H9 (cell line): ENCODE measurements at regions not wholly inside any gene's neighbourhood (a gene's known extent, or its start where the extent isn't known, plus 50 kb on each side); places are given as distances from the start of the nearest gene placed in this dataset.

Source experiments
- DNase-seq: peaks from one replicate; pipeline ENCODE4 v3.0.0-alpha.2; 2017
- H2AFZ ChIP-seq: one replicate; pipeline ENCODE4 v1.6.1; 2013; ENCODE audit warnings: mild to moderate bottlenecking, low read length, control low read depth, moderate library complexity
- H2AK5ac ChIP-seq: 2 replicates; pipeline ENCODE4 v1.6.1; 2013; ENCODE audit warnings: low read length, control low read depth, mixed read lengths; ENCODE audit not compliant: insufficient read length
- H2BK120ac ChIP-seq: one replicate; pipeline ENCODE4 v1.6.1; 2013; ENCODE audit warnings: low read depth, mild to moderate bottlenecking, low read length, control low read depth, inconsistent platforms; ENCODE audit not compliant: poor library complexity, severe bottlenecking
- H2BK12ac ChIP-seq: 2 replicates; pipeline ENCODE4 v1.6.1; 2013; ENCODE audit warnings: low read length, control low read depth, mixed read lengths, low read depth; ENCODE audit not compliant: insufficient read length
- H2BK15ac ChIP-seq: 2 replicates; pipeline ENCODE4 v1.6.1; 2013; ENCODE audit warnings: low read depth, low read length, control low read depth
- H2BK20ac ChIP-seq: one replicate; pipeline ENCODE4 v1.6.1; 2013; ENCODE audit warnings: low read depth, mild to moderate bottlenecking, low read length, control low read depth, inconsistent platforms; ENCODE audit not compliant: poor library complexity, severe bottlenecking
- H2BK5ac ChIP-seq: 2 replicates; pipeline ENCODE4 v1.6.1; 2013; ENCODE audit warnings: low read length, control low read depth, mixed read lengths; ENCODE audit not compliant: insufficient read length
- H3K14ac ChIP-seq: 2 replicates; pipeline ENCODE4 v1.6.1; 2013; ENCODE audit warnings: low read length, control low read depth; ENCODE audit not compliant: insufficient read depth
- H3K18ac ChIP-seq: 2 replicates; pipeline ENCODE4 v1.6.1; 2013; ENCODE audit warnings: low read depth, mild to moderate bottlenecking, mixed read lengths, low read length, control low read depth; ENCODE audit not compliant: insufficient read length
- H3K23ac ChIP-seq: 2 replicates; pipeline ENCODE4 v1.6.1; 2013; ENCODE audit warnings: low read length, control low read depth, mixed read lengths, low read depth; ENCODE audit not compliant: insufficient read length
- H3K23me2 ChIP-seq: 2 replicates; pipeline ENCODE4 v1.6.1; 2013; ENCODE audit warnings: low read depth, mild to moderate bottlenecking, mixed read lengths, low read length, control low read depth; ENCODE audit not compliant: insufficient read length, poor library complexity, severe bottlenecking
- H3K27ac ChIP-seq: 2 replicates; pipeline ENCODE4 v1.5.1; 2013; ENCODE audit warnings: low read length, control low read depth, mixed read lengths, low read depth; ENCODE audit not compliant: insufficient read length
- H3K27me3 ChIP-seq: 2 replicates; pipeline ENCODE4 v1.6.1; 2013; ENCODE audit warnings: low read length, control low read depth, inconsistent platforms; ENCODE audit not compliant: insufficient read depth
- H3K4ac ChIP-seq: 2 replicates; pipeline ENCODE4 v1.6.1; 2013; ENCODE audit warnings: low read depth, mild to moderate bottlenecking, control low read depth, inconsistent platforms, low read length, moderate library complexity
- H3K4me1 ChIP-seq: 2 replicates; pipeline ENCODE4 v1.6.1; 2013; ENCODE audit warnings: low read length, control low read depth, inconsistent platforms; ENCODE audit not compliant: insufficient read depth
- H3K4me2 ChIP-seq: 2 replicates; pipeline ENCODE4 v1.6.1; 2013; ENCODE audit warnings: low read length, control low read depth, mixed read lengths; ENCODE audit not compliant: insufficient read length, insufficient read depth
- H3K56ac ChIP-seq: 2 replicates; pipeline ENCODE4 v1.6.1; 2013; ENCODE audit warnings: low read depth, mild to moderate bottlenecking, mixed read lengths, low read length, control low read depth; ENCODE audit not compliant: insufficient read length
- H3K79me1 ChIP-seq: 2 replicates; pipeline ENCODE4 v1.6.1; 2013; ENCODE audit warnings: low read depth, mild to moderate bottlenecking, moderate library complexity, low read length, control low read depth, inconsistent platforms; ENCODE audit not compliant: insufficient read depth, poor library complexity, severe bottlenecking
- H3K79me2 ChIP-seq: 2 replicates; pipeline ENCODE4 v1.6.1; 2013; ENCODE audit warnings: low read length, control low read depth, inconsistent platforms; ENCODE audit not compliant: insufficient read depth
- H3K9ac ChIP-seq: 2 replicates; pipeline ENCODE4 v1.6.1; 2013; ENCODE audit warnings: low read length, control low read depth, mixed read lengths; ENCODE audit not compliant: insufficient read length; ENCODE audit errors: extremely low read depth
- H3K9me3 ChIP-seq: one replicate; pipeline ENCODE4 v1.6.1; 2013; ENCODE audit warnings: low read depth, low read length, inconsistent platforms; ENCODE audit not compliant: control insufficient read depth
- H3T11ph ChIP-seq: one replicate; pipeline ENCODE4 v1.6.1; 2013; ENCODE audit warnings: mild to moderate bottlenecking, low read length, control low read depth, inconsistent platforms
- H4K20me1 ChIP-seq: one replicate; pipeline ENCODE4 v1.6.1; 2013; ENCODE audit not compliant: control insufficient read depth, insufficient read length, insufficient read depth
- H4K5ac ChIP-seq: 2 replicates; pipeline ENCODE4 v1.6.1; 2013; ENCODE audit warnings: low read depth, mild to moderate bottlenecking, mixed read lengths, low read length, control low read depth; ENCODE audit not compliant: insufficient read length
- H4K8ac ChIP-seq: replicated peaks from 2 replicates; pipeline ENCODE4 v1.6.1; 2013; ENCODE audit warnings: low read length, control low read depth, mixed read lengths, low read depth; ENCODE audit not compliant: insufficient read length
- H4K91ac ChIP-seq: 2 replicates; pipeline ENCODE4 v1.6.1; 2013; ENCODE audit warnings: low read depth, mild to moderate bottlenecking, moderate library complexity, mixed read lengths, low read length, control low read depth; ENCODE audit not compliant: insufficient read length
- H3K27ac Mint-ChIP-seq, 3 experiments: 2 replicates in 2 of 3; 3 replicates in 1 of 3; pipeline ENCODE4 v1.8.0; 2020 to 2021; ENCODE audit warnings: mixed read lengths in 3 of 3, mild to moderate bottlenecking in 1 of 3, moderate library complexity in 1 of 3
- H3K27me3 Mint-ChIP-seq: 2 replicates; pipeline ENCODE4 v1.8.0; 2021; ENCODE audit warnings: low read depth, mild to moderate bottlenecking, moderate library complexity, mixed read lengths
- H3K36me3 Mint-ChIP-seq, 3 experiments: 2 replicates in 2 of 3; 3 replicates in 1 of 3; pipeline ENCODE4 v1.8.0; 2020 to 2021; ENCODE audit warnings: low read depth in 3 of 3, mixed read lengths in 3 of 3; ENCODE audit not compliant: insufficient read depth in 1 of 3
- H3K4me1 Mint-ChIP-seq, 2 experiments: 2 replicates each; pipeline ENCODE4 v1.8.0; 2020; ENCODE audit warnings: mixed read lengths in 2 of 2
- H3K4me3 Mint-ChIP-seq, 2 experiments: 2 replicates in 1 of 2; 3 replicates in 1 of 2; pipeline ENCODE4 v1.8.0; 2020 to 2021; ENCODE audit warnings: mild to moderate bottlenecking in 2 of 2, mixed read lengths in 2 of 2, moderate library complexity in 1 of 2
- H3K9me3 Mint-ChIP-seq, 2 experiments: 2 replicates in 1 of 2; 3 replicates in 1 of 2; pipeline ENCODE4 v1.8.0; 2020; ENCODE audit warnings: mild to moderate bottlenecking in 2 of 2, mixed read lengths in 2 of 2, moderate library complexity in 1 of 2
- CTCF ChIP-seq: fragments of 200-600 bp; sonication (generic); conservative IDR thresholded peaks from 3 replicates; pipeline ENCODE4 v1.8.0; 2021; ENCODE audit warnings: antibody characterized with exemption, mild to moderate bottlenecking
- WGBS: extraction: QIAGEN DNeasy Blood & Tissue Kit; methylation state at CpG from one replicate; pipeline ENCODE4 v1.1.7; 2013; ENCODE audit warnings: missing lambda C conversion rate, low lambda C conversion rate, mixed read lengths; ENCODE audit not compliant: insufficient read length; ENCODE audit errors: extremely low coverage; 5-methylcytosine and 5-hydroxymethylcytosine counted together

GRCh38 chr10:128482052-128482451 is 355.8 kb upstream of the MKI67 start:
- Mint-ChIP-seq H3K4me1 (peaks cover 19 to 20% of the 10 kb centered on the region in 2 experiments), H3K9me3 (peaks cover 0 to 7% of the 10 kb centered on the region in 2 experiments; a peak in 3 of 5 replicates), H3K36me3 (no peaks in the 10 kb centered on the region; a peak in 1 of 7 replicates), H3K27me3 (no peaks in the 10 kb centered on the region; the same call in 1 of the 2 replicates), H3K4me3 (no peak overlapping the region), H3K27ac (no peak overlapping the region)
- H3K4me1 ChIP-seq = no peaks in the 10 kb centered on the region
- no peak for DNase-seq
- no peaks in the 10 kb centered on the region for H3K9me3 ChIP-seq
- H3K14ac ChIP-seq = no peak overlapping the region
- no peak overlapping the region for H4K8ac ChIP-seq
- no peaks in the 10 kb centered on the region for H3K27me3 ChIP-seq
- no peak overlapping the region for H3K4ac ChIP-seq
- H2BK12ac ChIP-seq = no peak overlapping the region
- no peak overlapping the region for H2BK5ac ChIP-seq
- no peak overlapping the region for H3K56ac ChIP-seq
- H3K79me2 ChIP-seq = no peaks in the 10 kb centered on the region
- no peak for TF ChIP-seq CTCF
- H4K91ac ChIP-seq = no peak overlapping the region
- H2AFZ ChIP-seq = no peak overlapping the region
- no peaks in the 10 kb centered on the region for H4K20me1 ChIP-seq
- H3K9ac ChIP-seq = no peak overlapping the region
- no peak overlapping the region for H4K5ac ChIP-seq
- H2BK20ac ChIP-seq = no peak overlapping the region
- no peak overlapping the region for H2BK15ac ChIP-seq
- no peak overlapping the region for H3K4me2 ChIP-seq
- no CpG with 5 or more reads among the region's 7 CpGs for WGBS
- no peak overlapping the region for H2BK120ac ChIP-seq
- H3K23me2 ChIP-seq = no peaks in the 10 kb centered on the region
- no peak overlapping the region for H3K27ac ChIP-seq
- no peak overlapping the region for H3T11ph ChIP-seq
- H3K18ac ChIP-seq = no peak overlapping the region
- no peak overlapping the region for H3K23ac ChIP-seq
- H3K79me1 ChIP-seq = no peaks in the 10 kb centered on the region
- H2AK5ac ChIP-seq = no peak overlapping the region
